ENCODE measurements at regions not wholly inside any gene's neighbourhood (a gene's known extent, or its start where the extent isn't known, plus 50 kb on each side); places are given as distances from the start of the nearest gene placed in this dataset.

DNA sequence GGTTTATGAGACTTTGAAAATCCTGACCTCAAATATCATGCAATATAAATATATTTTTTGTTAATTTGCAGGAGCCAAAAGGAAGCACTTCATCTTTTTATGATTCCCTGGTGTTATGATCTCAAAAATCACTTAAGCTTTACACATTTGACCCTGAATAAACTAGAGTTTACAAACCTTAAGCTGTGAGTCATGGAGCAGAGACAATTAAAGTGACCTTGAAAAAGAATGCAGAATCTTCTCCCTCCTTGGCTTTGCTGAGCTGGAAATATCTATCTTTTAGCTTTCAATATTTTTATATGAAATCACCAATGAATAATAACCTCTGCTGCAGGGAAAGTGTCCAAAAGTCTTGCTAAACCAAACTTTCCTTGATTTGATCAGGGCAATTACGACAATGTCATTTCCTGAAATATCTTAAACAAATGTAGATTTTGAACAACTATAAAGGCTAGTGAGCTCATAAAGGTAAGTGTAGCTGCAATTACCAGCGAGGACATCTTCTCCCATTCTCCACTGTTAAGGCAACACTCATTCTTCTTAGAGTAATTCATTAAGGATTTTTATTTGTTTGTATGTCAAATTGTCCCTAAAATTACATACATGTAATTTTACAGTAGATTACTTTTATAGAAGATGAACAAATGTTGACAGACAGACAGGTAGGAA lies 747.0 kb upstream of the LUZP2 start:
- DNase-seq (no peak), ATAC-seq (ENCODE audit: poor library complexity) (no peak)
- Mint-ChIP-seq H3K36me3 (ENCODE audit: low read depth) (no peaks in the 10 kb centered on the region), H3K27ac (no peak overlapping the region), H3K4me1 (ENCODE audit: low read depth) (no peaks in the 10 kb centered on the region), H3K4me3 (no peak overlapping the region), H3K27me3 (no peaks in the 10 kb centered on the region), H3K9me3 (peaks cover 7% of the 10 kb centered on the region)
- H3K4me3 ChIP-seq (ENCODE audit: low read length), result no peak overlapping the region
- CTCF ChIA-PET, result no interaction called here
- POLR2A ChIA-PET, result no interaction called here
- H3K4me1 ChIP-seq (ENCODE audit: insufficient read depth, low read length), result no peaks in the 10 kb centered on the region
- no peak overlapping the region for H3K27ac ChIP-seq (ENCODE audit: low read depth in 1 of 2, low read length in 2 of 2)
- no peaks in the 10 kb centered on the region for H3K36me3 ChIP-seq (ENCODE audit: insufficient read depth, low read length)
- TF ChIP-seq, protein P1, sequence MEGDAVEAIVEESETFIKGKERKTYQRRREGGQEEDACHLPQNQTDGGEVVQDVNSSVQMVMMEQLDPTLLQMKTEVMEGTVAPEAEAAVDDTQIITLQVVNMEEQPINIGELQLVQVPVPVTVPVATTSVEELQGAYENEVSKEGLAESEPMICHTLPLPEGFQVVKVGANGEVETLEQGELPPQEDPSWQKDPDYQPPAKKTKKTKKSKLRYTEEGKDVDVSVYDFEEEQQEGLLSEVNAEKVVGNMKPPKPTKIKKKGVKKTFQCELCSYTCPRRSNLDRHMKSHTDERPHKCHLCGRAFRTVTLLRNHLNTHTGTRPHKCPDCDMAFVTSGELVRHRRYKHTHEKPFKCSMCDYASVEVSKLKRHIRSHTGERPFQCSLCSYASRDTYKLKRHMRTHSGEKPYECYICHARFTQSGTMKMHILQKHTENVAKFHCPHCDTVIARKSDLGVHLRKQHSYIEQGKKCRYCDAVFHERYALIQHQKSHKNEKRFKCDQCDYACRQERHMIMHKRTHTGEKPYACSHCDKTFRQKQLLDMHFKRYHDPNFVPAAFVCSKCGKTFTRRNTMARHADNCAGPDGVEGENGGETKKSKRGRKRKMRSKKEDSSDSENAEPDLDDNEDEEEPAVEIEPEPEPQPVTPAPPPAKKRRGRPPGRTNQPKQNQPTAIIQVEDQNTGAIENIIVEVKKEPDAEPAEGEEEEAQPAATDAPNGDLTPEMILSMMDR (IDR thresholded peaks at IDR 0.05), result no peak
- H3K9me3 ChIP-seq (ENCODE audit: control insufficient read depth in 1 of 2, insufficient read depth in 1 of 2, low read length in 2 of 2), result no peaks in the 10 kb centered on the region
- H3K27me3 ChIP-seq (ENCODE audit: control insufficient read depth in 1 of 2, insufficient read depth in 2 of 2, low read length in 2 of 2), result no peaks in the 10 kb centered on the region
- intact Hi-C loops (cut with DNase I, micrococcal nuclease), result no loop called here

DNA sequence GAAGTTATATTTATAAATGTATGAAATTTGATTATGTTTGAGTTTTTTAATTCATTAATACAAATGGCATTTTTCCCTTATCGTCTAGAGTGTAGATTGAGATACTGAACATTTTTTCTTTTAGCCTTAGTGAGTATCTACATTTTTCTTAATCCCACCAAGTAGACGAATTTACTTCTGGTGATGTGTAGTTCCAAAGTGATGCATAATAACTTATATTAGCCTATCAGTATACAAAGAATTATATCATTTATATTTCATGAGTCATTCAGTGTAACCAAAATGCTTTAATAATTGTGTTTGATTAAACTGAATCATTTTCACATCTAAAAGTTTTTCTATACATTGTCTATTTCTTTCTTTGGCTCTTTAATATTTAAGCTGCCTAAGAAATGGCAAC lies 745.6 kb upstream of the LUZP2 start:
- Mint-ChIP-seq H3K27ac (no peak overlapping the region), H3K27me3 (no peaks in the 10 kb centered on the region), H3K4me1 (ENCODE audit: low read depth) (no peaks in the 10 kb centered on the region), H3K4me3 (no peak overlapping the region), H3K36me3 (ENCODE audit: low read depth) (no peaks in the 10 kb centered on the region), H3K9me3 (peaks cover 12% of the 10 kb centered on the region)
- Histone ChIP-seq H3K4me1 (ENCODE audit: insufficient read depth, low read length) (no peaks in the 10 kb centered on the region), H3K36me3 (ENCODE audit: insufficient read depth, low read length) (no peaks in the 10 kb centered on the region), H3K27me3 (ENCODE audit: control insufficient read depth in 1 of 2, insufficient read depth in 2 of 2, low read length in 2 of 2) (no peaks in the 10 kb centered on the region), H3K4me3 (ENCODE audit: low read length) (no peak overlapping the region), H3K27ac (ENCODE audit: low read depth in 1 of 2, low read length in 2 of 2) (no peak overlapping the region), H3K9me3 (ENCODE audit: control insufficient read depth in 1 of 2, insufficient read depth in 1 of 2, low read length in 2 of 2) (no peaks in the 10 kb centered on the region)
- POLR2A ChIA-PET, result no interaction called here
- no peak for DNase-seq
- intact Hi-C loops (cut with DNase I, micrococcal nuclease), result no loop called here
- TF ChIP-seq, protein P1 (IDR thresholded peaks at IDR 0.05), result no peak
- CTCF ChIA-PET, result no interaction called here
- no peak for ATAC-seq (ENCODE audit: poor library complexity)

DNA sequence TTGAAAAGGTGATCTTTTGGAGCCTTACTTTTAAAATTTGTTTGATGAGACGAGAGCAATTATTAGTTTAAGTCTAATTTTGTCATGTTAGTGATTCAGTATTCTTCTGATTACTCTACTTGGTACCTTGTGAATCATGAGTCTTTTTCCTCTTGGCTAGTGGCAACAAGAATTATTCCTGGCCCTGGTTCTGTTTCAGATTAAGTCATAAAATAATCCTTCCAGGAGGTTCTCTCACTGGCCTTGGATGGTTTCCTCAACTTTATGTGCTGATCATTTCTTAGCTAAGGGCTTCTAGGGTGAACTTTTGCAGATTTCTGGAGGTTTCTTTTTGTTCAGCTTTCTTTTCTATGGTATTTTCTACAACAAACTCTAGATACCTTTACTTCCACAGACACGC lies 741.8 kb upstream of the LUZP2 start:
- no peak overlapping the region for H3K4me3 ChIP-seq (ENCODE audit: low read length)
- no peak overlapping the region for H3K27ac ChIP-seq (ENCODE audit: low read depth in 1 of 2, low read length in 2 of 2)
- no peak for DNase-seq
- intact Hi-C loops (cut with DNase I, micrococcal nuclease), result no loop called here
- Mint-ChIP-seq H3K9me3 (peaks cover 11% of the 10 kb centered on the region), H3K27me3 (no peaks in the 10 kb centered on the region), H3K4me3 (no peak overlapping the region), H3K36me3 (ENCODE audit: low read depth) (no peaks in the 10 kb centered on the region), H3K4me1 (ENCODE audit: low read depth) (no peaks in the 10 kb centered on the region), H3K27ac (no peak overlapping the region)
- POLR2A ChIA-PET, result no interaction called here
- TF ChIP-seq, protein P1 (IDR thresholded peaks at IDR 0.05), result no peak
- H3K27me3 ChIP-seq (ENCODE audit: control insufficient read depth in 1 of 2, insufficient read depth in 2 of 2, low read length in 2 of 2), result no peaks in the 10 kb centered on the region
- H3K9me3 ChIP-seq (ENCODE audit: control insufficient read depth in 1 of 2, insufficient read depth in 1 of 2, low read length in 2 of 2), result peaks cover 0 to 4% of the 10 kb centered on the region in 2 experiments
- H3K4me1 ChIP-seq (ENCODE audit: insufficient read depth, low read length), result no peaks in the 10 kb centered on the region
- H3K36me3 ChIP-seq (ENCODE audit: insufficient read depth, low read length), result no peaks in the 10 kb centered on the region
- CTCF ChIA-PET, result no interaction called here
- no peak for ATAC-seq (ENCODE audit: poor library complexity)
